NCI-H2227 (cell line): ENCODE measurements at regions not wholly inside any gene's neighbourhood (a gene's known extent, or its start where the extent isn't known, plus 50 kb on each side); places are given as distances from the start of the nearest gene placed in this dataset.
"Not testable (repeated sequence)": the region's sequence is repeated elsewhere in the genome, so short reads cannot be mapped to it uniquely, and the experiment has no call there.

Experiments used
- DNase-seq: peaks from one replicate; lab custom pipeline; 2025; ENCODE audit not compliant: unreplicated experiment; lab: John Stamatoyannopoulos, UW

DNA sequence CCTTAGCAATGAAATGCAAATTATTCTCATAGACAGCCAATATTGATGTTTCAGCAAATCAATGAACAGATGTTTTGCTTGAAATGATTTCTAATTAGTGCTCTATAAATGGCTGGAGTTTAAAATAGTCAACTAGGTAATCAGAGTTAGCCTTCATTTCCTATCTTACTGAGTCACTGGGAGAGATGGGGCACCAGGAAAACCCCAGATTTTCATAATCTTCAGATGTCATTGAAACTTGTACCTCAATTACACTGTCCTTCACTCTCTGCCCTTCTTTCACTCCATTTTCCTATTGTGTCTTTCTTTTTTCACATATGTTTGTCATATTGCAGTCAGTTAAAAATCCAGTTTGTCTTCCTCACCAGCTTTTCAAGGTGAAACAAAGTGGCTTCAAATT lies 92.7 kb downstream of the C12orf75 start:
- no peak for DNase-seq

DNA sequence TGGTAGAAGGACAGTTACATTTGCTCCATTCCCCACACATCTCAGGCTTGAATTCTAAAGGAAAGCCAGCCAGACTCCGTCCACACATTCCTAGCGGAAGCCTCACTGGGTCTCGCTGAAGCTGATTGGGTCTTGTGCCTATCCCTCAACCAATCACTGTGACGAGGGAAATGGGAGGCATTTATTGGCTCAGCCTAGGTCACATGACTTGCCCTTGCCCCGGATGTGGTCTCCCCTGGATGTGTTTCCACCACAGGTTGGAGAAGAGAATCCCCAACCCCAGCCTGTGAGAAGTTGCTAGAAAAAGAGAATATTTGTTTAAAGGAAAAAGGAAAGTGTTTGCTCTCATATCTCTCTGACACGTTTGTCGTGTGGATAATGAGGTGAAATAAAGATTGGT lies 93.4 kb downstream of the C12orf75 start:
- DNase-seq, result no peak

DNA sequence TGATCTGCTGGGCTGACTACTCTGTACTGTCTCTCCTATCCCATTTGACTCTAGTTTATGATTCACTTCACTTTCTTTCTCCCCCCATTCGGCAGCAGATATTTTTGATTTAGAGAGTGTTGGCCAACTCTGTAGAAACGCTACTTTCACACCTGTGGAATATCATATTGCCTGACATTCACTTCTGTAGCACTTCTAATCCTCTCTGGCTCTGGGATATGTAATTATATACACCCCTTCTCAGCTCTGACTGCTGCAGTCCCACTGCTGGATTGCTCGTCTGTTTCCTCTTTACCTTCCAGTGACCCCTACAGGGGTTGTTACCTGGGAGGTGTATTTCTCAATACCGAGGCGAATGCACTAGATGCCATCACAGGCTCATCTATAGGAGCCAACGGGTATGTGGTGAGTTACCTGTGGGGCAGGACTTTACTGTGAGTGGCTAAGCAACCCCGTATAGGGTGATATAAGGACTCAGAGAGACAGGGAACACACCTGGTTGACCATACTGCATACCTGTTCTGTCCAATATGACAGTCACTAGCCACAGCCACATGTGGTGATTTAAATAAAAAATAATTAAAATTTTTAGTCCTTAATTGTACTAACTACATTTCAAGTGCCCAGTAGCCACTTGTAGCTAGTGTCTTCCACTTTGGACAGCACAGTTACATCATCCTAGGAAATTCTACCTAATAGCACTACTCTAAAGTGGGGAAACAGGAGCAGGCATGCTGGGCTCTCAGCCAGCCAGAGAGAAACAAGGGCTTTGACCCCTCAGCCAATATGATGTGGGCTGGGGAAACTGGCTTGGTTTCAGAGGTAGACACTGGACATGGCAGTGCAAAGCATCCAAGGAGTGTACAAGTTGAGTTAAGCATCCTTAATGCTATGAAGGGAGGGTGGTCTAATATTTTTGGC lies 95.0 kb downstream of the C12orf75 start:
- DNase-seq, result no peak

DNA sequence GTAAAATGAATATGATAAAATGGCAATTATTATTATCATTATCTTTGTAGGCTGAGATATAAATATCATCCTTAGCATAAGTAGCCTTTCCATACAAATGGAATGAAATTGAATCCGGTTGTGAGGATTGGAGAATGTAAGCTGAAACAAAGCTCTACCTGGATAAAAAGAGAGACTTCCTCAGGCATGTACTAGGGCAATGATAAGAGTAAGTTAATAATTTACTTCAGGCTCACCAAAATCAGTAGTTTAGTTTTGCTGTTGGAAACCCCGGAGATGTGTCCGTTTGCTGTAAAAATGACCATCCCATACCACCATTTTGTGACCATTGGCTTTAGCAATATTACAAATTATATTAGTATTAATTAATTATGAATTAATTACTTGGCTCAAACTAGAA lies 96.3 kb downstream of the C12orf75 start:
- no peak for DNase-seq

DNA sequence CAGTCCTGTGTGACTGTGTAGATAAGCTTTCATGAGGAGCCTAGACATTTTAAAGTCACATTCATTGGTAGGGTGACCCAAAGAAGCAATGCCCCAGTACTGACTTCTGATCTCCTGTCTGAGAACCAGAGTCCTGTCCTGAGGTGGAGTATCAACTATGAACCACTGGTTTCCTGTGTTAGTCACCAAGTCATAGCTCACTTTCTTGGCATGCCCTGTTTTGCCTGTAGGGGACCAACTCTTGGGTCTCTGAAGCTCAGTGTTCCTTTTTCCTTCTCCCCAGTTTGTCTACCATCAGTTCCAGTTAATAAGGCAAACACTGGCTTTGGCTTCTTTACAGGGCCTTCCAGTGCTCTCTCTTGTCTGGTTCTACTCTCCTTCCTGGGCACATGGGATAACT lies 97.4 kb downstream of the C12orf75 start:
- no peak for DNase-seq

DNA sequence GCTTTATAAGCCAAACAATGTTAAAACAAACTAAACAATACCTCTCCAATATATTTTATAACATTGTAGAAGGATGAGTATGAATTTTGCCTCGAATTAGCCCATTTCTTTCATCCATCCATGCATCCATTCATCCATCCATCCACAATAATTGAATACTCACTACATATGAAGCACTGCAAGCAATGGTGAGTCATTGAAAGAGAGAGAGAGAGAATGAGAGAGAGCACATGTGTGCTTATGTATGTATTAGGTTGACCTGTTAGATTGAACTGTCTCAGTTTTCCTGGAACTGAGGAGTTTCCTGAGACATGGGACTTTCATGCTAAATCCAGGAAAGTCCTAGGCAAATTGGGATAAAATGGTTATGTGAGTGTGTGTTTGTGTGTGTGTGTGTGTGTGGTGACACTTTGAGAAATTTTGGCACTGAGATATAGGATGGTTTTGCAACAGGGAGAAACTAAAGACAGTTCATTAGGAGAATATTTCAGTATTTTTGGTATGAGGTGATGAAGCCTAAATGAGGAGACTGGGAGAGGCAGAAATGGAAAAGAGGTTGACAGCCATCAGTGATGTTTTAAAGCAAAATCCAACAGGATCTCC lies 98.4 kb downstream of the C12orf75 start:
- no peak for DNase-seq

DNA sequence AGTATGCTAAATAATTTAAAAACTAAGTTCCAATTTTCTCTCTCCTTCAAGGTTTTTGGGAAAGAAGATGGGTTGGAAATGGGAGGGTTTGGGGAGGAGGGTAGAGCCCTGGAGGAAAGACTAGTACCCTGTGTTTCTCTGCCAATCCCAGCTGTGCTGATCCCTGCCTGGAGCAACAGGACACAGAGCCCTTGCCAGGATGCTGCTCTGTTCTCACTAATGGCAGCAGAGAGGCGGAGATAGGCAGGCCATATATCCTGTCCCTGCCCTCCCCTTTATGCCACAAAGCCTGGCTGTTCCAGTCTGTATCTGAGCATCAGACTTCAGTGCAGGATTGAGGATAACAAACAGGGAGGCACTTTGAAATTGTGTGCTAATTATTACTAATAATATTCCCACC lies 99.0 kb downstream of the C12orf75 start:
- no peak for DNase-seq

DNA sequence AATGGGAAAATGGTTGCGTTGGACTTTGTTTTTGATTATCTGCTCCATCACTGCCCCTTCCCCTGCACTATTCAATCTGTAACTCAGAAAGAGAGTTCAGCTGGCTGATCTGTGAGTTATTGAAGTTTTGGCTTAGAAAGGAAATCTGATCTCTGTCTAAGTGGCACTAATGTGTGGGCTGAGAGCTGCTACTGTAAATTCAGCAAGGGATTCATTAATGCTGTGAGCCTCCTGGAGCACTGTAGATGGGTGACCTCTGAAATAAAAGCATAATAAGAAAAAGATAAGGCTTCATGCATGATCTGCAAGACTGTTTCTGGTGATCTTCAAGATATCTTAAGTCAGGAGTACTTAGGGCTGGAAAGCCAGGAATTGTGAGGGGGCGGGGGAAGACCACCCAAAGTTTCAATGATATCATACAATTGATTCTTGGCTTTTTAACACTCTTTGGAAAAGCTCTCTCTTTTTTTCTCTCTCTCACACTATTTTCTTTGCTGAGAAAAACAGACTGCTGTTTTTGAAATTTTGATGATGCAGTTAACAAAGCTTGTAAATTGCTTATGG lies 101.1 kb downstream of the C12orf75 start:
- DNase-seq, result no peak

DNA sequence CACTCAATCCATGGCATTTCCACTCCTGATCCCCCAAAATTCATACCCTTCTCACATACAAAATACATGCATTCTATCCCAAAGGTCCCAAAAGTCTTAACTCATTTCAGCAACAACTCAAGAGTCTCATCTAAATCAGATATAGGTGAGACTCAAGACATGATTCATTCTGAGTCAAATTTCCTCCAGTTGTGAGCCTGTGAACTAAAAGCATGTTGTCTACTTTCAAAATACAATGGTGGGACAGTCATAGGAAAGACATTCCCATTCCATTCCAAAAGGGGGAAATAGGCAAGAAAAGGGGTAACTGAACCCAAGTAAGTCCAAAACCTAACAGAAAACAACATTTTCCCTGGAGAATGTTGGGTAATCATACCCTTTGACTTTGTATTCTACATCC lies 103.3 kb downstream of the C12orf75 start:
- no peak for DNase-seq

DNA sequence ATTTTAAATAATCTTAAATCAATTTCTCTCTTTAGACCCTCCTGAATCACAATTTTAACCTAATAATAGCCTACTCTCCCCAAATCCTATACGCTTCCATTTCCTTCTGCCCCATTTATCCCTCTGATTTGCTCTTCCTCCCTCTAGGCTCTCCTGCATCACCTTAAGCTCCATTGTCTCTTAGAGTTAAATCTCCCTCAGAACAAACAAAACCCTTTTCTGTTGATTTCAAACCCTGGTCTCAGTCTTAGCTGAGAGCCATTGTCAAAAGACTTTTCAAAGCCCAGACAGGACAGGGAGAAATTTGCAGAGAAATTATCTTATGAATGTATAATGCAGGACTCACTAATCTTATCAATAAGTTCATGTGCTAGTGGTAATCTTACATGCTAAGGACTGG lies 106.1 kb downstream of the C12orf75 start:
- no peak for DNase-seq

DNA sequence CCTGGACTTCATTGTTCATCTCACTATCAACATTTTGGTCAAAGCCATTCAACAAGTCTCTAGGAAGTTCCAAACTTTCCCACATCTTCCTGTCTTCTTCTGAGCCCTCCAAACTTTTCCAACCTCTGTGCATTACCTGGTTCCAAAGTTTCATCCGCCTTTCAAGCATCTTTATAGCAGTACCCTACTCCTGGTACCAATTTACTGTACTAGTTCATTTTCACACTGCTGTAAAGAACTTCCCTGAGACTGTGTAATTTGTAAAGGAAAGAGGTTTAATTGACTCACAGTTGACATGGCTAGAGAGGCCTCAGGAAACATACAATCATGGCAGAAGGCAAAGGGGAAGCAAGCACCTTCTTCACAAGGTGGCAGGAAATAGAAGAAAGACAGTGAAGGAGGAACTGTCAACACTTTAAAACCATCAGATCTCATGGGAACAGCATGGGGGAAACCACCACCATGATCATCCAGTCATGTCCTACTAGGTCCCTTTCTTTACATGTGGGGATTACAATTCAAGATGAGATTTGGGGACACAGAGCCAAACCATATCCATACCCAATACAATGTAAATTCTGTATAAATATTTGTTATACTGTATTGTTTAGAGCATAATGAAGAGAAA lies 109.7 kb downstream of the C12orf75 start:
- no peak for DNase-seq

DNA sequence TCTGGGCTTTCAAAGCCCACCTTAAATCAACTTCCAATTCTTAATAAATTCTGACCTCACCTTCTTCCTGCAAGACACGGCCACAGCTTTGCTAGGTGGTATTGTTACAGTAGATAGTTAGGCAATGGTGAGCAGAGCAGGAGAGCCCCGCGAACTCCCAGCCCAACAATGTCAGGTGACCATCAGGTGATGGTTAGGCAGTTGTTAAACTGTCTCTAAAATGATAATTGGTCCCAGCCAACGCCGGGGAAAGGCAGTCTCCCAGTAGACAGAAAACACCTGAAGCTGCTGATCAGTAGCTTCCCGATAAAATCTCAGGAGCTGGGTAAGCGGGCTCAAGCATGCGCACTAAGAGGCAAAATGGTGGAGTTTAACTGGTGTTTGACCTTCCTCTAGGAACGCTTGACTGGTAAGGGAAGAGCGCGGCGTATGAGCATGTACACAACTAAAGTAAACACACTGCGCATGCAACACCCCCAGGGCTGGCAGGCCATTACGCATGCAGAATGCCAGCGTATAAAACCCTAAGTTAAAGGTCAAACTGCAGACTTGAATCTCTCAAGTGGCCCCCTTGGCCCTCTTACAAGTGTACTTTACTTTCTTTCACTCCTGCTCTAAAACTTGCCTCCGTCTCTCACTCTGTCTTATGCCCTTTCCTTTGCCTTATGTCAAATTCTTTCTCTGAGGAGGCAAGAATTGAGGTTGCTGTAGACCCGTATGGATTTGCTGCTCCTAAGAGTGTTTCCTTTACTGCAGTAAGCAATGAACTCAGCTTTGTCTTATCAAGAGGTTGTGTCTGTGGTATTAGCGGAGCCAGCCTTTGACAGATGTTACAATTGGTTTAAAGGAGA lies 113.5 kb downstream of the C12orf75 start:
- no peak for DNase-seq

DNA sequence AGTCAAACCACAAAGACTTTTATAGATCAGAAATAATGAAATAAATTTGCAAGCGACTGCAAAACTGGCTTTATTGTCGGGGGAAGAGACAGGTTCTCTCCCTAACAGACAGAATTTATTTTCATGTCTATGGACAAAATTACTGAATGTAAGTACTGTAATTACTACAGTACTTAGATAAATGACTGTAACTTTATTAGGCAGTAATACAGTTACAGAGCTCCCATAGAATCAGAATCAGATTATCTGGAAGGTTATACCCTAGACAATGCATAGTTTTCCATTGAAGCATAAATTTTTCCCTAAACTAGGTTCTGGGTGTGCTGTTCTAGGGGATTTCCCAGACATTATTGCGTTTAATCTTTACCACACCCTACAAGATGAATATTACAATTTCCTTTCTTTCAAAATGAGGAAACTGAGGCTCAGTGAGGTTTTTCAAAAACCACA lies 114.2 kb downstream of the C12orf75 start:
- no peak for DNase-seq

DNA sequence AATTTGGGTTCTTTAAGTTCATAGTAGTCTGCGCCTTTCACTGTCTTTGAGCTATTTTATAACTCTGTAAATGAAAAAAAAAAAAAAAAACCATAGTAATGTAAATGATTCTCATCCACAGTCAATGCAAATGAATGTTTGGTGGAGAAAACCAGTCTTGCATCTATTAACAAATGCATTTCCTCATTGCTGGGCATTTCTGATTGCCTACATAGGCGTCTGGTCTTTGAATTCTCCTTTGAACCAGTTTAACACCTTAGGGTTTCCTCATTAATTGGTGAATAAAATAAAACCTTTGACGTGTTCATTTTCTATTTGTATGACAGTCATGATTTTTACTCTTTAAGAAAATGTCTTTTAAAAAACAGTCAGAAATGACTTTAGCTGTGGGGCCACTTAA lies 114.8 kb downstream of the C12orf75 start:
- no peak for DNase-seq

DNA sequence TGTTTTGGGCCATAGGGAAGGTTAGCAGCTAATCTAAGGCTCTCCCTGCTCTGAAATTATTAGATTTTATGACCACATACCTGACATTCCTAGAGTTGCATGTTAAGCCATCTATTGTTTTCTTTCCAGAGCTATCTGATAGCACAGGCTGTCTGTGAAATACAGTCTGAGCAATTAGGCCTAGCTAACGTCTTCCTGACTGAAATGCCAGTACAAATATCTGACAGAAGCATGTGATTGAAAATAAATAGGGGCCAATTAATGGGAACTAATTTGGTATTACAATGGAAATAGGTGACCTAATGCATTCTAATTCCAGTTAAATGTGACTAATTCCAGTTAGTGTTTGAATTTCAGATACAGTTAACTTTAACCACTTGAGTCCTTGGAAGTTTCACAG lies 115.2 kb downstream of the C12orf75 start:
- no peak for DNase-seq

DNA sequence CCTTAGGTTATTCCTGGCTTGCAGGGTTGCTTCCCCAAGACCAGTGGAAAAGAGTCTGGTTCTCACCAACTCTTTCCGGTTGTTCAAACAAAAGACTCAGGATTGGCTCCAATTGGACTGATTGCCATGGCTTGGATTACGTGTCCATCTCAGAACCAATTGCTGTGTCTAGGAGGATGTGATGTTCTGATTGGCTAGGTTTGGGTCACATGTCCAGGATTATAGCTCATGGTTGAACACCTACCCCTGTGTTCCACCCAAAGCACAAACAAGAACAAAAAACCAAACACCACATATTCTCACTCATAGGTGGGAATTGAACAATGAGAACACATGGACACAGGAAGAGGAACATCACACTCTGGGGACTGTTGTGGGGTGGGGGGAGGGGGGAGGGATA lies 116.0 kb downstream of the C12orf75 start:
- not testable (repeated sequence) for DNase-seq

DNA sequence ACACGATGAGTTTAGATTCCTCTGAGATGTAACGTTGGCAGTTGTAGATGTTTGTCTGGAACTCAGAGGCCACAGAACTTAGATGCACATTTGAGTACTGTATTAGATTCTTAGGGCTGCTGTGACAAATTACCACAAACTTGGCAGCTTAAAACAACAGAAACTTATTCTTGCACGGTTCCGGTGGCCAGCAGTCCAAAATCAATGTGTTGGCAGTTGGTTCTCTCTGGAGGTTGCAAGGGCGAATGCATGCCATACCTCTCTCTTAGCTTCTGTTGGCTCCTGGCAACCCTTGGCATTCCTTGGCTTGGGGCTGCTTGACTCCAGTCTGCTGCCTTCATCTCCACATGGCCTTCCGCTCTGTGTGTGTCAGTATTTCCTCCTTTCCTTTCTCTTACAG lies 118.9 kb downstream of the C12orf75 start:
- DNase-seq, result no peak

DNA sequence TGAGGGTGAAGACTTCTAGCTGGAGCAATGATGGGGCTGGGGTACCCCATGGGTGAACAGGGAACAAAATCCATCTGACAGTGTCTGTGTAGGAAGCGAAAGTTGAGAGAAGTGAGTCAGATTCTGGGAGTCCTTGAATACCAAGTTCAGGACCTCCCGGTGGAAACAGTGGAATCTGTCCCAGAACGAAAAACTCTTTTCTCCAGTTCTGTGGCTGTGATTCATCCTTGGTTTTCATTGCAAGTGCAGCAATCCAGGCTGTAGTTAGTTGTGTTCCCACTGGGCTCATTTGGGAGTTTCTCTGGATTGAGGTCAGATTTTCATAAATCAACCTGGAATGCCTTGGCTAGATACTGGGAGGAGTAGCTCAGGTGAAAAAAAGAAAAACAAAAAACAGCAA lies 120.7 kb downstream of the C12orf75 start:
- DNase-seq, result no peak

DNA sequence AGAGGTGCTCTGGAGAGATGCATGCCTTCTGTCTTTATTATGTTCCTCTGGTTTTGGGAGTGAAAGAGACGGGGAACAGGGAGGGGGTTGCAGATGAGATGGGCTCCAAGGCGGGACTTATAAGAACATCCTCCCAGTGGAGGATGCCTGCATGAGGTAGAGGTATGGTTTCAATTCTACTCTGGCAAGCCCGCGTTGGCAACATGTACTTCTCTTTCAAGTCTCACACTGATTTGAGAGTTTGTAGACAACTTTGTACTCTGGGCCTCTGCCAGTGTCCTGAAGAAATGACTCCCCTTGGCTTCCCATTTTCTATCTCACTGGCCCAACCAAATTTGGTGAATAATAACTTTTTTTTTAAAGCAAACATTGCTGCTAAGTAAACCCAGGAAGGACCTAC lies 121.3 kb downstream of the C12orf75 start:
- no peak for DNase-seq

DNA sequence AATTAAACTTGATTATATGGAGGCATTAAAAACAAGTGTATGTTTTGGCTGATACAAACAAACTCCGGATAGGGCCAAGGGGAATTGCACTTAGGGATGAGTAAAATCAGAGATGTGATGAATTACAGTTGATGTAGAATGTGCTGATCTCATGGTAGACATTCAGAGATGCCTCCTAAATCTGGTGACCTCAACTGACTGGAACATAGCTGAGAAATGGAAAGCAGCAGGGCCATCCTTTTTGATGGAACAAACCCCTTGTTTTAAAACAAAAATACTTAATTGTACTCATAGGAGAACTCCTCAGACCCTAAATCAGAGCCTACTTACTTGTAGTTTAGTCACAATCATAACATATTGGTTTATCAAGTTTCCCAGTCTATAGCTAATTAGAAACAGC lies 122.8 kb downstream of the C12orf75 start:
- no peak for DNase-seq

DNA sequence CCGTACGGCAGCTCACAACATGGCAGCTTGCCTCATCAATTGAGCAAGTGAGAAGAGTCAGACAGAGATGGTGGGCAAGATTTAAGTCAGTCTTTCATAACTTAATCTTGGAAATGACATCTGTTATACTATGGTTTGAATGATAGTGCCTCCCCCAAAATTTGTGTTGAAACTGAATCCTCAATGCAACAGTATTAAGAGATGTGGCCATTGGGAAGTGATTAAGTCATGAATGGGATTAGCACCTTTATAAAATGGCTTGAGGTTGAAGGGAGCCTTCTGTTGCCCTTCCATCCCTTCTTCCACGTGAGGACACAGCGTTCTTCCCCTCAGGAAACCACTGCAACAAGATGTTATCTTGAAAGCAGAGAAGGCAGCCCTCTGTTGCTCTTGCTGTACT lies 124.2 kb downstream of the C12orf75 start:
- DNase-seq, result no peak
